Caco-2 (cell line): ENCODE measurements at regions not wholly inside any gene's neighbourhood (a gene's known extent, or its start where the extent isn't known, plus 50 kb on each side); places are given as distances from the start of the nearest gene placed in this dataset.

Source experiments
- BruUV-seq: library from RNA; stranded (reverse); fragments of 400-500 nt; replicated peaks from 2 replicates; lab custom pipeline; 2021; lab: Mats Ljungman, UMichigan
- CTCF ChIA-PET: fragments of 300-600 bp; sonication (Branson Sonifier 250); formaldehyde crosslinking; loops from one replicate; lab custom pipeline; 2022; ENCODE audit warnings: antibody characterized with exemption; lab: Charles Lee
- POLR2A ChIA-PET: fragments of 300-600 bp; sonication (Branson Sonifier 250); formaldehyde crosslinking; loops from one replicate; lab custom pipeline; 2022; ENCODE audit warnings: antibody characterized with exemption; lab: Charles Lee
- DNase-seq, 2 experiments: peaks; one replicate each; pipeline versions ENCODE4 v3.0.0 to v3.0.0-alpha.2; 2020 to 2022
- H3K27me3 ChIP-seq: replicated peaks from 2 replicates; pipeline ENCODE4 v1.6.0; 2011; ENCODE audit warnings: low read length; ENCODE audit not compliant: control insufficient read depth, insufficient read depth
- H3K36me3 ChIP-seq: 2 replicates; pipeline ENCODE4 v1.5.1; 2011; ENCODE audit warnings: low read length; ENCODE audit not compliant: control insufficient read depth, insufficient read depth
- H3K4me1 ChIP-seq: fragments of 250-450 bp; sonication (Bioruptor Pico); 2 replicates; pipeline ENCODE4 v1.5.1; 2020; ENCODE audit warnings: mild to moderate bottlenecking
- H3K4me3 ChIP-seq: 2 replicates; pipeline ENCODE4 v1.5.1; 2011; ENCODE audit warnings: low read depth, mild to moderate bottlenecking, control low read depth, low read length
- H3K9me3 ChIP-seq: fragments of 250-450 bp; sonication (Bioruptor Pico); 2 replicates; pipeline ENCODE4 v1.5.1; 2020; ENCODE audit warnings: mild to moderate bottlenecking, moderate library complexity
- H3K27ac Mint-ChIP-seq: one replicate; pipeline ENCODE4 v1.8.0; 2022; ENCODE audit warnings: mixed read lengths; ENCODE audit not compliant: unreplicated experiment
- H3K27me3 Mint-ChIP-seq: one replicate; pipeline ENCODE4 v1.8.0; 2022; ENCODE audit warnings: mixed read lengths; ENCODE audit not compliant: insufficient read depth, unreplicated experiment
- H3K36me3 Mint-ChIP-seq: one replicate; pipeline ENCODE4 v1.8.0; 2022; ENCODE audit warnings: mild to moderate bottlenecking, mixed read lengths; ENCODE audit not compliant: insufficient read depth, unreplicated experiment
- H3K4me1 Mint-ChIP-seq: one replicate; pipeline ENCODE4 v1.8.0; 2022; ENCODE audit warnings: low read depth, mixed read lengths; ENCODE audit not compliant: unreplicated experiment
- H3K4me3 Mint-ChIP-seq: one replicate; pipeline ENCODE4 v1.8.0; 2022; ENCODE audit warnings: mild to moderate bottlenecking, moderate library complexity, mixed read lengths; ENCODE audit not compliant: unreplicated experiment
- H3K9me3 Mint-ChIP-seq: one replicate; pipeline ENCODE4 v1.8.0; 2022; ENCODE audit warnings: mixed read lengths; ENCODE audit not compliant: unreplicated experiment
- intact Hi-C: fragments of 100-400 bp; cut with micrococcal nuclease; formaldehyde crosslinking; loops from one replicate; pipeline ENCODE4 v1.10.0; 2022; ENCODE audit not compliant: unreplicated experiment
- TF ChIP-seq, protein P1 (sequence below), 2 experiments: fragments of 200-600 bp in 1 of 2; IDR thresholded peaks; 1 replicate in 1 of 2; 2 replicates in 1 of 2; pipeline versions ENCODE4 v1.5.1 to v1.8.0; 2011 to 2022; ENCODE audit warnings: antibody characterized with exemption in 1 of 2, control low read depth in 1 of 2, inconsistent platforms in 1 of 2, low read depth in 1 of 2, low read length in 1 of 2, mild to moderate bottlenecking in 1 of 2, moderate library complexity in 1 of 2; ENCODE audit not compliant: insufficient read depth in 1 of 2, severe bottlenecking in 1 of 2, unreplicated experiment in 1 of 2

DNA sequence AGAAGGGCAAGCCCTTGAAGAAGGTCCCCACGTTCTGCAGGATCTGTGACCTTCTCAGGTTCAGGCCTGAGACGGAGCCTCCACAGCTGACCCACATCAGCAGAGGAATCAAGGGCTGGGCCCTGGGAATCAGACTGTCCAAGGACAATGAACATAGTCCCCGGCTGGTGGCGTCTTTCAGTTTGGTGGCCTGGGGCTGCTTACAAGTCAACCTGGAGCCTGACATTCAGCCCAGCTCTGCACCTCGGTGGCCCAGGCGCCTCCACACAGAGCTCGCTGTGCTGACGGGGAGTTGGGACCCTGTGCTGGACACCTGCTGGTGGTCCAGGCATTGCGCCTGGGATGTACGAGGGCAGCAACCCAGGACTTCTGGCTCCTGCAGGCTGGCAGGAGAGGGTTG lies 523.5 kb downstream of the TBC1D22A start:
- no TSS peak for BruUV-seq
- no peak for DNase-seq
- TF ChIP-seq, protein P1, sequence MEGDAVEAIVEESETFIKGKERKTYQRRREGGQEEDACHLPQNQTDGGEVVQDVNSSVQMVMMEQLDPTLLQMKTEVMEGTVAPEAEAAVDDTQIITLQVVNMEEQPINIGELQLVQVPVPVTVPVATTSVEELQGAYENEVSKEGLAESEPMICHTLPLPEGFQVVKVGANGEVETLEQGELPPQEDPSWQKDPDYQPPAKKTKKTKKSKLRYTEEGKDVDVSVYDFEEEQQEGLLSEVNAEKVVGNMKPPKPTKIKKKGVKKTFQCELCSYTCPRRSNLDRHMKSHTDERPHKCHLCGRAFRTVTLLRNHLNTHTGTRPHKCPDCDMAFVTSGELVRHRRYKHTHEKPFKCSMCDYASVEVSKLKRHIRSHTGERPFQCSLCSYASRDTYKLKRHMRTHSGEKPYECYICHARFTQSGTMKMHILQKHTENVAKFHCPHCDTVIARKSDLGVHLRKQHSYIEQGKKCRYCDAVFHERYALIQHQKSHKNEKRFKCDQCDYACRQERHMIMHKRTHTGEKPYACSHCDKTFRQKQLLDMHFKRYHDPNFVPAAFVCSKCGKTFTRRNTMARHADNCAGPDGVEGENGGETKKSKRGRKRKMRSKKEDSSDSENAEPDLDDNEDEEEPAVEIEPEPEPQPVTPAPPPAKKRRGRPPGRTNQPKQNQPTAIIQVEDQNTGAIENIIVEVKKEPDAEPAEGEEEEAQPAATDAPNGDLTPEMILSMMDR (IDR thresholded peaks at IDR 0.05; ENCODE audit: insufficient read depth in 1 of 2, low read depth in 1 of 2, low read length in 1 of 2, severe bottlenecking in 1 of 2, unreplicated experiment in 1 of 2) = no peak
- ChIA-PET POLR2A (no interaction called here), CTCF (no interaction called here)
- H3K4me1 ChIP-seq = no peaks in the 10 kb centered on the region
- no peak overlapping the region for H3K4me3 Mint-ChIP-seq
- intact Hi-C loops = no loop called here
- no peaks in the 10 kb centered on the region for H3K9me3 ChIP-seq
- H3K4me3 ChIP-seq = no peak overlapping the region
- H3K4me1 Mint-ChIP-seq = no peaks in the 10 kb centered on the region
- no peaks in the 10 kb centered on the region for H3K9me3 Mint-ChIP-seq
- no peak overlapping the region for H3K27ac Mint-ChIP-seq
- H3K36me3 Mint-ChIP-seq = no peaks in the 10 kb centered on the region
- H3K36me3 ChIP-seq = no peaks in the 10 kb centered on the region
- H3K27me3 ChIP-seq = no peaks in the 10 kb centered on the region; the same call in 1 of the 2 replicates
- H3K27me3 Mint-ChIP-seq = peaks cover 24% of the 10 kb centered on the region

DNA sequence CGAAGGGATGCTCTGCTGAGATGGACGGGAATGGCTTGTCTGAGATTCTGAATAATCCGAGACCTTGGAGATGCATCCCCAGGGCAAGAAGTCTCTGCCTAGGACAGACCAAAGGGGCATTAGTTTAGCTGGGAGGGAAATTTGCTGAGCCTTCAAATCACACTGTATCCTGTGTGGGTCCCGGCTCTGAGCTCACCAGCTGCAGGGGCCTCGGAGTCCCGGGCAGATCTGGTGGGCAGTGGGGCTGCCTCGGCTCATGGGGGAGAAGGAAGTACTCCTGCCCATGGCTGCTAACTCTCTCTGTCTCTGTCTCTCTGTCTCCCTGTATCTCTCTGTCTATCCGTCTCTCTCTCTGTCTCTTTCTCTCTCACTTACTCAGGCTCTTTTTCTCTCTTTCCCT lies 522.4 kb downstream of the TBC1D22A start:
- no peaks in the 10 kb centered on the region for H3K9me3 ChIP-seq
- DNase-seq = no peak
- Mint-ChIP-seq H3K27me3 (peaks cover 27% of the 10 kb centered on the region), H3K27ac (no peak overlapping the region), H3K36me3 (no peaks in the 10 kb centered on the region), H3K9me3 (no peaks in the 10 kb centered on the region), H3K4me1 (no peaks in the 10 kb centered on the region), H3K4me3 (no peak overlapping the region)
- intact Hi-C loops = no loop called here
- H3K36me3 ChIP-seq = no peaks in the 10 kb centered on the region
- ChIA-PET POLR2A (no interaction called here), CTCF (no interaction called here)
- H3K4me1 ChIP-seq = no peaks in the 10 kb centered on the region
- TF ChIP-seq, protein P1 (IDR thresholded peaks at IDR 0.05; ENCODE audit: insufficient read depth in 1 of 2, low read depth in 1 of 2, low read length in 1 of 2, severe bottlenecking in 1 of 2, unreplicated experiment in 1 of 2) = no peak
- no TSS peak for BruUV-seq
- no peak overlapping the region for H3K4me3 ChIP-seq
- no peaks in the 10 kb centered on the region; the same call in 1 of the 2 replicates for H3K27me3 ChIP-seq

DNA sequence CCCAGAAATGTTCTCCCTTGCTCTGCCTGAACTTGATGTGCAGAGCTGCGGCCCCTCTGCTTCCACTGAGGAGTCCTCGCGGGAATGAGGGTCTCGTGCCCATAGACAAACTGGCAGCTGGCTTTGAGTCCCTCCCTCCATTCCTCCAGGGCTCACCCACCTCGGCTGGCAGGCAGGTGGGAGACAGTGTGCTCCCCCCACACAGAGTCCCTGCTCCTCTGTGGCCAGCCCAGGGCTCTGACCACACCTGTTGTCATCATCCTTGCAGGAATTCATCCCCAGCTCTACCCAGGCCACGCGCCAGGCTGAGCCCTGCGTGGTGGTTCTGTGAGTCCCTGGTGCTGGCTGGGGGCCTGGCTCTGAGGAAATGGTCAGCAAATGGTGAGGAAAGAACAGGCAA lies 521.9 kb downstream of the TBC1D22A start:
- Histone ChIP-seq H3K9me3 (no peaks in the 10 kb centered on the region), H3K27me3 (no peaks in the 10 kb centered on the region; the same call in 1 of the 2 replicates), H3K36me3 (no peaks in the 10 kb centered on the region), H3K4me1 (no peaks in the 10 kb centered on the region), H3K4me3 (no peak overlapping the region)
- Mint-ChIP-seq H3K4me3 (no peak overlapping the region), H3K27ac (no peak overlapping the region), H3K27me3 (peaks cover 27% of the 10 kb centered on the region), H3K4me1 (no peaks in the 10 kb centered on the region), H3K36me3 (no peaks in the 10 kb centered on the region), H3K9me3 (no peaks in the 10 kb centered on the region)
- TF ChIP-seq, protein P1 (IDR thresholded peaks at IDR 0.05; ENCODE audit: insufficient read depth in 1 of 2, low read depth in 1 of 2, low read length in 1 of 2, severe bottlenecking in 1 of 2, unreplicated experiment in 1 of 2) = no peak
- ChIA-PET CTCF (no interaction called here), POLR2A (no interaction called here)
- BruUV-seq = no TSS peak
- intact Hi-C loops = no loop called here
- no peak for DNase-seq
